Muscle of arm (tissue), 1 donor: ENCODE measurements at regions not wholly inside any gene's neighbourhood (a gene's known extent, or its start where the extent isn't known, plus 50 kb on each side); places are given as distances from the start of the nearest gene placed in this dataset.

Experiments used
- DNase-seq: peaks from one replicate; pipeline ENCODE4 v3.0.0-alpha.2; 2013

DNA sequence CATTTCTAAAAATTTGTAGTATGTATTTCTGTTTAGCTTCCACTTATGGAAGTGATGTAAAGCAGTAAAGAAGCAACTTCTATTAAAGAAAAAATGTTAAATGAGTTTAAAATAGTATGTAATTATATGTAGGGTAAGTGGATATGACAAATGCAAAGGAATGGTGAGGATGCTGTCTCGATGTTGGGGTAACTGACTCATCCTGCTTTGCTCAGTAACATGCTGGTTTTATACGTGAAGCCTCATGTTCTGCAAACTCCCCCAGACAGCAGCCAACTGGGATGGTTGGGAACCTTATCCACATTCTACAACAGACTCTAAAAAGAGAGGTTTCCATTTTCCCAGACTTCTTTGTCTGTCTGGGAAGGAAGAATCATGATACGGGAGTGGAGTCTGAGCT is 1006.4 kb upstream of the TMEM132C start:
- no peak for DNase-seq

DNA sequence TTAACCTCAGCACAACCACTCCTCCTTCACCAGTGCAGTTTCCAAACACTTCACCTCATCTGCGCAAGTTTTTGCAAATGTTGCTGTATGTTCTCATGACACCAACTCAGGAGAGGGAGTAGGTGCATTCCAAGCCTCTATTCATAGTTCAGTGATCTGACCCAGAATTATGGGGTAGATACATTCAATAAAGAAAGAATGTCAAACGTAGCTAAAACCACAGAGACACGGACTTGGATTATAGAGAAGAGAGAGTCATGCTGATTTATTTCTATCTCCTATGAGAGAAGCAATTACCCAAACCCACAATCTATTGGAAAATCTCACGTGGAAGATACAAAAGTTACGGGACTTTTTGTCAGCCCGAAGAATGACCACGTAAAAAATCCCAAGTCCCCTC is 1006.0 kb upstream of the TMEM132C start:
- DNase-seq, result no peak

DNA sequence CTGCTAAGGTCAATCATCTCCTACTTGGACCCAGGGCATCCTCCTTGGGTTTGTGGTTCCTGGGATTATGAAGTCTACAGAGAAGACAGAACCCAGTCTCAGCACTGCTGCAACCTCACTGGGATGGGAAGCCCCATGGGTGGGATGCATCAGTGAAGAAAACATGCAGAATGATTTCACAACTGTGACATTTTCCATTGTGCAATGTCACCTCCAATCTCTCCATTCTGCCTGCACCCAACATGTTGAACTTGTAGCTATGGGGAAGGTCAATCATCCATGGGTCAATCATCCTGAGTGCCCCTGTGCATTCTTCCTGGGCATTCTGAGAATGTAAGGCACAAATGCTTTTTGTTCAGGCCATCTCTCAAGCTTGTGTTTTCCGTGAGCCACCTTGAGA is 1004.4 kb upstream of the TMEM132C start:
- no peak for DNase-seq

DNA sequence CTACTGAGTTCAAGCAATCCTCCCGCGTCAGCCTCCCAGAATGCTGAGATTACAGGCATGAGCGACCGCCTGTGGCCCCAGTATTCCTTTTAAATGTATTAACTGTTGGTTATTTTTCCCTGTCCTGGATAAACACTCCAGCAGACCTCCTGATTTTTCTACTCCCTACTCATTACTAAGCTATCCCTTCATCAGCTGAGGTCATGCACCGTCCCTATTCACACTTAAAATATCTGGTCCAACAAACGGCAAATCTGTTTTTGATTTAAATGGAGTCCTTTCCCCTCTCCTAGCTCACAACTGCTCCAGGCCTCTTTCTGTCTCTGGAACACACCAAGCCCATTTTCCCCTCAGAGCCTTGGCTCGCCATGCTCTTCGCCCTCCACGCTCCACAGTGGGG is 1003.3 kb upstream of the TMEM132C start:
- no peak for DNase-seq

DNA sequence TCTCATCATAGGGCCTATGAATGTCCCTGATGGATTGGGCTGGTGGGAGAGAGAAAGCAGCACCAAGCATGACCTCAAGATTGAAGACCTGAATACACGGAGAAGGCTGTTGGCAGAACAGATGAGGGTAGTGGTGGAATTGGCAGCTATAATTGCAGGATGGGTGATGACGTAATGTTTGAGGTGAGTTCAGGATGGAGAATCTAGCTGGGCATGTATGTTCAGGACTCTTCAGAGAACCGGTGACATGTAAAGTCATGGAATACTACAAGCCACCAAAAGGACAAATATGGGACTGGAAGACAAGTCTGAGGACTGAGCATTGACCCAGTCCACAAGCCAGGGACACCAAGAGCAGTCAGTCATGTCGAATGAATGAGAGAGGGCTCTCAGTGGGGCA is 999.8 kb upstream of the TMEM132C start:
- DNase-seq, result no peak

DNA sequence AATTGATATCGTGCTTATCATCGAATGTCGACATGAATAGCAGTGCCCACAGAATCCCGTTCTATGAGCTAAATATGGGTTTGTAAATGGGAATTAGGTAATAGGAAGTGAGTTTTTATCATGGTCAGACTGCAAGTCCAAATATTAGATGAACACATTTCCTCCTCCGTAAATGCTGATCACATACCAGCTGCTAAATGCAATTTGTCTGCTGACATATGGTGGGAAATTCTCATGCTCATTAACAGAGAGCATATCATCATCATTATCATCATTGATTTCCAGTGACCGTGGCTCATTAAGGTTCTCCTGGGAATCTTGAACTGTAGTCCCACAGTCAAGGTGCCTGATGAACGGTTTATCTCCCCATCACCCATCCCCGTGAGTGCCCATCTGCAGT is 998.8 kb upstream of the TMEM132C start:
- DNase-seq, result no peak

DNA sequence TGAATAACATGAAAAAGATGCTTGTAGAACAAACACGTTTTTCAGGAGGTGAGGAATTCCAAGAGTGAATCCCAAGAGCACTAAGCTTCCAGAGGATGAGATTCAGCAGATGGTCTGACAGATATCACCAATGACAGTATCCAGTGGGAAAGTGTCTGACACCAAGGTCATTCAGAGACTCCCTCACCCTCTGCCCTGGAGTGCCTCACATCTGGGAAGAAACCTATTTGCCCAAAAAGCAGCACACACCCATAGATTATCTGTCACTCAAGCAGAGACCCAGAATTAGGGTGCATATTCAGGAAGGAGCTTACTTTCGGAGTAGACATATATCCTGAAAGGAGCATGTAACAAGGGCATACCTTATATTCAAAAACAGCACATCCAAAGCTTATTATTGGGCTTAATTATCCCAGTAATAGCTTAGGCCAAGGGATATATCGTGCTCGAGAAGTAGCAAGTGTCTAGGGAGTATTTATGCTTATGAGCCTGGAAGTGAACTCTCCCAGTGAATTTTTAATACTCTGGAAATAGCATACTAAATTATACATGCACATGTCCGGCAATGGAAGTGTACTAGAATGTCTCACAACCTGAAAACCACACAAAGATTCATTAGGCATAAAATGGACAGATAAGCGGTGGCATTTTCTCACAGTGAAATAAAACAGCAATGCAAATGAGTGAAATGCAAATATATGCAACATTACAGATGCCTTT is 998.1 kb upstream of the TMEM132C start:
- DNase-seq, result no peak

DNA sequence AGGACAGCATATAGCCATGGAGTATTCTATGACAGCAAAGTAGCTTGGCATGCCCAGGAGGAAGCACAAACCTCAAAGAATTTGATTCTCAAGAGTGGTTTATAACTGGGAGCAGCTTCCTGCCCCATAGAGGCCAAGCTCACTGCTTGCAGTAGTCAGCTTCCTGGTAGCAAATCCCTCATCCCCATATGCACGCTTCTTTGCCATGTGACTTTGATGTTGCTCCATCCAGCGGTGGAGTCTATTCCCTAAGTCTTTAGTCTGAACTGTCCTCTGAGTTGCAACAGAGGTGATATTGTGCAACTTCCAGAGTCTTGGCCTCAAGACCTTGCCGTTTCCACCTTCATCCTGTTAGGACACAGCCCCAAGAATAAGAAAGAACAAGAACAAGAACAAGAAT is 996.8 kb upstream of the TMEM132C start:
- no peak for DNase-seq

DNA sequence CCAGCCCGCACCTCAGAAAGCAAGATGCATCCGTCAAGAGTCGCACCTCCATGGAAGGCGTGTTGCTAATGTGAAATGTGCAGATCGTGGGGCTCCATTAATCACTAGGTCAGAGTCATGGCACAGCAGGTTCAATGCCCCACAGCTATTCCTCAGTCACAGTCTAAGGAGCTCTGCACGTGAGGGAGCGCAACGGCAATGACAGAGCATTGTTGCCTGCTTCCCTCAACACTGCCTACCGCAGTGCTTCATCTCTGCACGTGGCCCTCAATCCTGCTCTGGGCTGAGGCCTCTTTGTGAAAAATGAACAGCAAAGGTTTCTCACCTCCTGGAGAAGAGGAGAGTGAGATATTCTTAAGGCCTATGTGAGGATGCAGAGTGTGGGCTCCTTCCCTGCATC is 995.2 kb upstream of the TMEM132C start:
- DNase-seq, result no peak

DNA sequence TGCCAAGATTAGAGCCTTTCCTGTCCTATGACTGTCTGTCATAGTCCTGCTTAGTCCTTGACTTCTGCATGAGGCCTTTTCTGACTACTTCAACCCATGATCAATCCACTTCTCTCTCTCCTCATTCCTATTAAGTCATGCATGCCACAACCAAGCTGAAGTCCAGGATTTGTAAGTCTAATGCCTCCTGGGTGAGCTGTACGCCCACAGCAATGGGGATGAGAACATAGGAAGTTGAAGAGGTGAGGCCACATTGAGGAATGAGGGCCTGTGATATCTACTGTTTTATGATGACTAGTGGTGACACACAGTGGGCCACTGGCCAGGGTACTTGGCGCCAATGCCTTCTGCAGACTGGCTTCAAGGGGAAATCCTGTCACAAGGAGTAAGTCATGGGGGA is 994.1 kb upstream of the TMEM132C start:
- DNase-seq, result no peak

DNA sequence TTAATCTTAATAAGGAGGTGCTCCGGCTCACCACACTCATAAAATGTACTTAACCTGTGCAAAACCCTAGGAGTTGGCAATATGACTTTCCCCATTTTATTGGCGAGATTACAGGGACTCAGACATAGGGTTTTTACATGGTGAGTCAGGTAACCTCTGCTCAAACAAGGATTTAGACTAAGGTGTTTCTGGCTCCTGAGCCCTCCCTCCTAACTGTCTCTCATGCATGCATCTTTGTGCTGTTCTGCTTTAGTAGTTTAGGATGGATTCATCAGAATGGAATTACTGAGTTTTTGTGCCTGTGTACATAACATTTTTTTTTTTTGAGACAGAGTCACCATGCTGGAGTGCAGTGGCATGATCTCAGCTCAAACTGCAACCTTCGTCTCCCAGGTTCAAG is 993.3 kb upstream of the TMEM132C start:
- DNase-seq, result no peak

DNA sequence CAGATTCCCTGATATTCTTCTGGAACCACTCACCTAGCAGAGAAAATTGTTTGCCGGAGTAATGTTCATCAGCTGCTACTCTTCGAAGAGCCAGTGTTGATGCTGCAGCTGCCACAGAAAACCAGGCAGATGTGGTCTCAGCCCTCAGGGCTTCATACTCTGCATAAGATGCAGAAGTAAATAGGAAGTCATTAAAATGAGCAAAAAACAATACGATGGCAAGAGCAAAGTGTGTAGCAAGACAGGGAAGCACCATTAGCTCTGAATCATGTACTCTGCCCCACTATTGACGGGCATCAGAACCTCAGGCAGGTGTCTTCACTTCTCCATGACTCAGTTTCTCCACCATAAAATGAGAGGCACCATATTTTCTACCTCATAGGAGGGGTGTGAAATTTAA is 991.6 kb upstream of the TMEM132C start:
- DNase-seq, result no peak

DNA sequence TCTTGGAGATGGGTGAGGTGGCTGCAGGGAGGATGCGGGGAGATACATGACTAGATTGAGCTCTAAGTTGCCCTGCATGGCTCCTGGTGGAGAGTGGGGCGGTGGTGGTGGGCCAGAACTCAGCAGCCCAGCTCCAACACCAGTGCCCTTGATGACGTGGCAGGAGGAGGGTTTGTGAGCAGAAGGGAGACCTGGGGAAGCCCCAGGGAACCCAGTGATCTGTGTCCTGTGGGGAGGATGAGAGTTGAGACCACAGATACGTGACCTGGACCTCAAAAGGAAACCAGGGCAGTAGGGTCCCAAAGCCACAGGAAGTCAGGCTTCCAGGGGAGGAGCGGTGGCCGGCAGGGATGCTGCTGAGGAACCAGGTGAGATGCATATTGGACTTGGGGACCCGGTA is 989.1 kb upstream of the TMEM132C start:
- DNase-seq, result no peak

DNA sequence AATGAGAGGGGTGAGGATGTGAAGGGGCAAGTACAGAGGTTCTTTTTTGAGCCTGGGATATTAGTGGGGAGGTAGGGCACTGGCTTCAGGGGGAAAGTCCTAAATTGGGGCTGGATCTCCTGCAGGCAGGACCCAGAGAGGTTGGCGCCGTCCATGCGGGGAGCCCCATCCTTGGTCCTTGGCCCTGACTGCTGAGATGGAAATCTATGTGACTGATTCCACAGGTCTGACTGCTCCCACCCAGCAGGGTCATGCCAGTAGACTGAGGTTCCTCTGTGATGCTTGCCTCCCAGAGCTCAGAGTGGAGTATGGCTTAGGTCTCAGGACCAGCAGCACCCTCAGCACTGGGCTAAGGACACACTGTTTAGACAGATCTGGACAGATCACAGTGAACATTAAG is 988.6 kb upstream of the TMEM132C start:
- DNase-seq, result no peak

DNA sequence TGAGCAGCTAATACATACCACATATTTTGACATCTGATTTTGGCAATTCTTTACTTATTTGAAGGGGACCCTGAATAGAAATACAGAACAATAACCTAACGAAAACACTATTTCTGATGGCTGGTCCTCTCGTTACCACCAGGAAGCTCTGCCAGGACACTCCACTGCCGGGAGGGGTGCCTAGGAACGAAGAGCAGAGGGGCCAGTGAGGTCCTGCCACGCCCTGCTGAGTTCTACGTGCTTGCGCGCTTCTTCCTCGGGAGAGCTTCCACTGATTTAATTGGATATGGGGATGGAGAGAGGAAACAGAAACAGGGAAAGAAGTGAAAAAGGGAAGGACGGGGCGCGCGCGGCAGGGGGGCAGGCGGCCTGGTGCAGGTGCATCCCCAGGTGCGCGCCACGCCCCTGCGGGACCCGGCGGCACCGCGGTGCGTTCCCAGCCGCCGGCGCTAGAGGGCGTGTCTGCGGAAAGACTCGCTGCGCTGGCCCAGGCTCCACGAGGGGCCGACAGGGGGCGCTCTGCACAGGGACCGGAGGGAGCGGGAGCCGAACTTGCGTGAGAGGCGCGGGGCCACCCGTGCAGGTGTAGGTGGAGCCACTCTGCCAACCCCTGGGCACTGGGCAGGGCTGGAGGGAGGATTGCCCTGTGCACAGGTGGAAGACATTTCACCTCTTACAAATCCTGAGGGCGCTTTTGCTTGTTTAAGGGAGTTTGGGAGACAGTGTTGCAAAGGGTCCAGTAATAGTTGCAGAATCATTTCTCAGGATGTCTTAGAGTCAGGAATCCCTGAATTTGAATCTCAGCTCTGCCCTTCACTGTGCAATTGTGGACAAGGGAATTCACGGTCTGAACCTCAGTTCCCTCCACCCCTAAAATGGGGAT is 986.3 kb upstream of the TMEM132C start:
- DNase-seq, result no peak

DNA sequence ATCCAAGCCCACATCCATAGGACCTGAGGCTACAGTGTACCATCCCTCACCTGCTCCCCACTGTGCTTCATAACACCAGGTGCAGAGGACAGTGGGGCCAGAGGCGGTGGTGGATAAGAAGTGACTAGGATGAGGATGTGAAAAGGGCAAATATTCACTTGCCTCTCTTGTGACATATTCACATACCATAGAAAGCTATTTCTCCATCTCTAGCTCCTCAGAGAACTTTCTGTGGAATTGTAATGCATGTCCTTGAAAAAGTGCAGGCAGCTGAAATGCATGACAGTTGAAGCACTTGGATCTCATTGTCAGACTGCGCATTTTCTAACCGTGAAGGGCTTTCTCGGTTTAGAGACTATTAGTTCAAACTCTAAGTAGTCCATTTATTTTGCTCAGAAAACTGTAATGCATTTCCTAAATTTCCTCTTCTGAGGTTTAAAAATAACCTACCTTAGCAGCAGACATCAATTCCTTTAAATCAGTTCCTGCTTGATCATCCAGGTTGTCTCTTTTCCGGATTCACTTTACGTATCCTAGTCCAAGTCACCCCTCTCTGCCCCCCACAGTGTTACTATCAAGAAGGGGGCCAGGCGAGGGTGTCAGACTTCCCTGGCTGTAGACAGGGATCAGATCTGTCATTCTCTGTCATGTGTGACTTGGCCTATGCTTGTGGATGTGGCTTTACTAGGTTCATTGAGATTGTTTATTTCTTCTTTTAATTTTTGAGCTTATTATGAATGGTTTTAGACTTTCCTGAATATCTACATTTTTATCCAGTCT is 984.0 kb upstream of the TMEM132C start:
- DNase-seq, result no peak

DNA sequence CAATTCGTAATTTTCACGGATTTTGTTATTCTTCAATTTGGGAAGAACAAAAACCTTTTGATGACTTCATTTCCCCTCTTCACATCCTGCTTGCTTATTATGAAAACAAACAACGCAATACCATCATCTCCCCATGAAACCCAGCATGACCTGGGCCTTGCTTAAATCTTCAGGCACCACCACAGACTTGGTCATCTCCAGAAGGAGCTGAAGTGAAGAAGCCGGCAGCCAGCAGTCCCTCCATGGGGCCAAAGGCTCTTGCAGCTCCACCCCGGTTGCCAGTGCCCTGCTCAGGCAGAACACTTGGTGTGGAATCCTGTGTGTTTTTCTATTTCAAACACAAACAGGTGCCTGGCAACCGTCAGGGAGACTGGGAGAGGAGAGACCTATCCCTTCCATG is 982.9 kb upstream of the TMEM132C start:
- DNase-seq, result no peak

DNA sequence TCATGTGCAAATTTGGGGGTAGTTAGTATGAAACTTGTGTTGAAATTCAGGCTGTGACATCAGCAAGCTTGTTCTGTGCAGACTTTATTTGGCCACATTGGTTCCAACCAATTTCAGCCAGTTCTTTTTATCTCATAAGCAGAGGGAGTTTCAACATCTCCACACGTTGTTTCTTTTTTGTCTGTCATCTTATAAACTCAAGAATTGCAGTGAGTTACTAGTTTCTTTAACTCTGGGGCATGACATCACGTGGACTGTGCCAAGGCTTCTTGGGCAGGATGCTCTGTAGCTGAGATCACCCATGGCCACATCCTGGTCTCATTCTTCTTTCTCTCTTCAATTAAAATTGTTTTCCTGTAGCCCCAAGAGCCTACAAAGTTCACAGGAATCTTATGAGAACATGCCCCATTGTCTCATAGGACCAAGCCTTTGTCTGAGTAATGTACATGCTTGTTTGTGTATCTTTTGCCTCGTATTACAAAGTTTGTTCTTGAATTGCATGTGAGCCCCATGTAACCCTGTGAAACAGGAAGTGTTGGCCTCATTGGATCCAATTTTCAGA is 982.0 kb upstream of the TMEM132C start:
- no peak for DNase-seq

DNA sequence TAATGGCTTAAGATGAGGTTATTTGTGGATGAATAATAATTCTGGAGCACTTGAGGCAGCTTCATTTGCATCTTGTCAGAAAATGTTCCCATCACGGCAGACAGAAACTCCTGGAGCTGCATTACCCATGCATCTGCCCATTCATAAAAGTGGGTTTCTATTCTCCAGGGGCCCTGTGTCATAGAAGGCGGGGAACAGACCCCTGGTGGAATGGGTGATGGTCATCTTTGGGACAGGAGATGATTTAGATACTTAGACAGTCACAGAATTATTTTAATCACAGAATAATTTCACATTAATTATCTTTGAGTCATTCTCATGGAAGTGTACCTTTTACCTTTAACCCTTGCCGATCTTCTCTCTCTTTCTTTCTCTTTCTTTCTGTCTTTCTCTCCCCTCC is 980.7 kb upstream of the TMEM132C start:
- DNase-seq, result no peak

DNA sequence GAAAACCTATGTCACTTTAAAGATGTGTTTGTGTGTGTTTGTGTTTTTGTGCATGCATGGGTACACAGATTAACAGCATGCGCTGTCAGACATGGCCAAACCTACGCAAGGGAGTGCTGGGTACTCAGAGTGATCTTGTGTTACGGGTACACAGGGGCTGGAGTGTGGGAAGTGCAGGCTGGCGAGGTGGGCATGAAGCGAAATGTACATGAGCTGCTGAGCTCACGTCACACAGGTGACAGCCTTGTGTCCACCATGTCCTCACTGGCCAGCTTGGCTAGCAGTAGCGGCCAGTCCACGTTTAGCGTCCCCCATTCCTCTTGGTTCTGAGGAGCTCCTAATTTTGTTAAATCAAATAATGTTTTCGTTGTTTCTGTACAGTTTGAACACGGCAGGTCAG is 979.7 kb upstream of the TMEM132C start:
- DNase-seq, result no peak

DNA sequence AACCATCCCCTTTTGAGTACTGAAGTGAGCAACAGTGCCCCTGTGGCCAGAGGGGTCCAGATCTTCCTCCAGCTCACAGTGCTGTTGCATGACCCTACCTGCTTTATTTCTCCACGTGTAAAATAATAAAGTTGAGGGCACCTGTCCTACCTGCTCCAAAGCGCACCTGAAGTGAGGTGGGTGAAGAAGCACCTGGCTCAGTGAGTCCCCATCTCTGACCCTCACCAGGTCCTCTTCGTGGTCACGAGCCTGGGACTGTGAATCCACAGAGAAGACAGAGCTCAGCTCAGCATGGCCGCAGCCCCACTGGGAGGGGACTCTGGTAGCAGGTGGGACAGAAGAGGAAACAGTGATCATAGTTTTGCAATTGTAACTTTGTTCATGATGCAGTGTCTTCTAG is 976.7 kb upstream of the TMEM132C start:
- DNase-seq, result no peak

DNA sequence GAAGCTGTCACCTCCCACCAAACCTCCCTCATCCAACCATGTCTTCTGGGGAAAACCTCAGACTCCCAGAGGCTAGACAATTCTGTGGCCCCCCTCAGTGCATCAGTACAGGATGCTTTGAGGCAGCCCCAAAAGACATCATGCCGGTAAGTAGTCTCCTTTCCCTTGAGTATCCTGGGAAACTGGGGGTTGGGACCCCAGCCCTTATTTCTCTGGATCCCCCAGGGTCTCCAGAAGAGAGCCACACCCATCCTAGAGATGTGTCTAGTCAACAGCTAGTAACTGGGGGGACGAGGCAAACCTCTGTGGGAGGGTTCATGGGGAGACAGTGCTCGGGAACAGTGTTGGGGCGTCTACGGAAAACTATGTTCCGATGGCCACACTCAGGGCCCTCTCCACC is 974.2 kb upstream of the TMEM132C start:
- no peak for DNase-seq
